ENCODE measurements at regions not wholly inside any gene's neighbourhood (a gene's known extent, or its start where the extent isn't known, plus 50 kb on each side); places are given as distances from the start of the nearest gene placed in this dataset.

DNA sequence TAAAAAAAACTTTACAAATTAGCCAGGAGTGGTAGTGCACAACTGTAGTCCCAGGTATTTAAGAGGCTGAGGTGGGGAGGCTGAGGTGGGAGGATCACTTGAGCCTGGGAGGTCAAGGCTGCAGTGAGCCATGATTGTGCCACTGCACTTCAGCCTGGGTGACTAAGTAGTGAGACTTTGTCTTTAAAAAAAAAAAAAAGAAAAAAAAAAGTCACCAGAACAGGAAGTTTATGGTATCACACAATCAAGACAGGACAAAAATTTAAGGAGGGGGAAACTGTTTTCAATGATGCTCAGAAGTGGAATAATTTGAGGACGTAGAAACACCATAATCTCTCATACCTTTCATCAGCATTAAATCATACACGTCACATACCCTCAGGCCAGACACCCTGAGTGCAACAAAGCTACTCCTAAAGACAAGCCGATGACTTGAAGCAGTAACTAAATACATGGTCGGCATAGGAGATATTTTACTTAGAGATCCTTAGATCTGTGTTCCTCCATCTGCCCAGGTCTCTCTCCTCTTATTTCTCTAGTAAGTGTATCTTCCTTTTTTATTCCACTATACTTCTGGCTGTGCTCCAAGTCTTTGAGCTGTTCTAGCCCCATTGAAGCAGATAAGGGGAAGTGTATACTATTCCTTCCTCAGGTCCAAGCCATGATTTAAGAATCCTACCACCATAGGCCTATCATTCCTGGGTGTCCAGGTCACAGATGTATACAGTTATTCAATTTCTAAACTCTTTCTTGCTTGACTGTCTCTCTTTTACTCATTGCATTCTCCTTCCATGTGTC lies 91.3 kb upstream of the APC start (continued):
- TF ChIP-seq, protein P1, sequence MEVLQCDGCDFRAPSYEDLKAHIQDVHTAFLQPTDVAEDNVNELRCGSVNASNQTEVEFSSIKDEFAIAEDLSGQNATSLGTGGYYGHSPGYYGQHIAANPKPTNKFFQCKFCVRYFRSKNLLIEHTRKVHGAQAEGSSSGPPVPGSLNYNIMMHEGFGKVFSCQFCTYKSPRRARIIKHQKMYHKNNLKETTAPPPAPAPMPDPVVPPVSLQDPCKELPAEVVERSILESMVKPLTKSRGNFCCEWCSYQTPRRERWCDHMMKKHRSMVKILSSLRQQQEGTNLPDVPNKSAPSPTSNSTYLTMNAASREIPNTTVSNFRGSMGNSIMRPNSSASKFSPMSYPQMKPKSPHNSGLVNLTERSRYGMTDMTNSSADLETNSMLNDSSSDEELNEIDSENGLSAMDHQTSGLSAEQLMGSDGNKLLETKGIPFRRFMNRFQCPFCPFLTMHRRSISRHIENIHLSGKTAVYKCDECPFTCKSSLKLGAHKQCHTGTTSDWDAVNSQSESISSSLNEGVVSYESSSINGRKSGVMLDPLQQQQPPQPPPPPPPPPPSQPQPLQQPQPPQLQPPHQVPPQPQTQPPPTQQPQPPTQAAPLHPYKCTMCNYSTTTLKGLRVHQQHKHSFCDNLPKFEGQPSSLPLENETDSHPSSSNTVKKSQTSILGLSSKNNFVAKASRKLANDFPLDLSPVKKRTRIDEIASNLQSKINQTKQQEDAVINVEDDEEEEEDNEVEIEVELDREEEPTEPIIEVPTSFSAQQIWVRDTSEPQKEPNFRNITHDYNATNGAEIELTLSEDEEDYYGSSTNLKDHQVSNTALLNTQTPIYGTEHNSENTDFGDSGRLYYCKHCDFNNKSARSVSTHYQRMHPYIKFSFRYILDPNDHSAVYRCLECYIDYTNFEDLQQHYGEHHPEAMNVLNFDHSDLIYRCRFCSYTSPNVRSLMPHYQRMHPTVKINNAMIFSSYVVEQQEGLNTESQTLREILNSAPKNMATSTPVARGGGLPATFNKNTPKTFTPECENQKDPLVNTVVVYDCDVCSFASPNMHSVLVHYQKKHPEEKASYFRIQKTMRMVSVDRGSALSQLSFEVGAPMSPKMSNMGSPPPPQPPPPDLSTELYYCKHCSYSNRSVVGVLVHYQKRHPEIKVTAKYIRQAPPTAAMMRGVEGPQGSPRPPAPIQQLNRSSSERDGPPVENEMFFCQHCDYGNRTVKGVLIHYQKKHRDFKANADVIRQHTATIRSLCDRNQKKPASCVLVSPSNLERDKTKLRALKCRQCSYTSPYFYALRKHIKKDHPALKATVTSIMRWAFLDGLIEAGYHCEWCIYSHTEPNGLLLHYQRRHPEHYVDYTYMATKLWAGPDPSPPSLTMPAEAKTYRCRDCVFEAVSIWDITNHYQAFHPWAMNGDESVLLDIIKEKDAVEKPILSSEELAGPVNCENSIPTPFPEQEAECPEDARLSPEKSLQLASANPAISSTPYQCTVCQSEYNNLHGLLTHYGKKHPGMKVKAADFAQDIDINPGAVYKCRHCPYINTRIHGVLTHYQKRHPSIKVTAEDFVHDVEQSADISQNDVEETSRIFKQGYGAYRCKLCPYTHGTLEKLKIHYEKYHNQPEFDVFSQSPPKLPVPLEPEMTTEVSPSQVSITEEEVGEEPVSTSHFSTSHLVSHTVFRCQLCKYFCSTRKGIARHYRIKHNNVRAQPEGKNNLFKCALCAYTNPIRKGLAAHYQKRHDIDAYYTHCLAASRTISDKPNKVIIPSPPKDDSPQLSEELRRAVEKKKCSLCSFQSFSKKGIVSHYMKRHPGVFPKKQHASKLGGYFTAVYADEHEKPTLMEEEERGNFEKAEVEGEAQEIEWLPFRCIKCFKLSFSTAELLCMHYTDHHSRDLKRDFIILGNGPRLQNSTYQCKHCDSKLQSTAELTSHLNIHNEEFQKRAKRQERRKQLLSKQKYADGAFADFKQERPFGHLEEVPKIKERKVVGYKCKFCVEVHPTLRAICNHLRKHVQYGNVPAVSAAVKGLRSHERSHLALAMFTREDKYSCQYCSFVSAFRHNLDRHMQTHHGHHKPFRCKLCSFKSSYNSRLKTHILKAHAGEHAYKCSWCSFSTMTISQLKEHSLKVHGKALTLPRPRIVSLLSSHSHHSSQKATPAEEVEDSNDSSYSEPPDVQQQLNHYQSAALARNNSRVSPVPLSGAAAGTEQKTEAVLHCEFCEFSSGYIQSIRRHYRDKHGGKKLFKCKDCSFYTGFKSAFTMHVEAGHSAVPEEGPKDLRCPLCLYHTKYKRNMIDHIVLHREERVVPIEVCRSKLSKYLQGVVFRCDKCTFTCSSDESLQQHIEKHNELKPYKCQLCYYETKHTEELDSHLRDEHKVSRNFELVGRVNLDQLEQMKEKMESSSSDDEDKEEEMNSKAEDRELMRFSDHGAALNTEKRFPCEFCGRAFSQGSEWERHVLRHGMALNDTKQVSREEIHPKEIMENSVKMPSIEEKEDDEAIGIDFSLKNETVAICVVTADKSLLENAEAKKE (CRISPR knock-in tag; IDR thresholded peaks at IDR 0.05) = no peak
- TF ChIP-seq, protein P2, sequence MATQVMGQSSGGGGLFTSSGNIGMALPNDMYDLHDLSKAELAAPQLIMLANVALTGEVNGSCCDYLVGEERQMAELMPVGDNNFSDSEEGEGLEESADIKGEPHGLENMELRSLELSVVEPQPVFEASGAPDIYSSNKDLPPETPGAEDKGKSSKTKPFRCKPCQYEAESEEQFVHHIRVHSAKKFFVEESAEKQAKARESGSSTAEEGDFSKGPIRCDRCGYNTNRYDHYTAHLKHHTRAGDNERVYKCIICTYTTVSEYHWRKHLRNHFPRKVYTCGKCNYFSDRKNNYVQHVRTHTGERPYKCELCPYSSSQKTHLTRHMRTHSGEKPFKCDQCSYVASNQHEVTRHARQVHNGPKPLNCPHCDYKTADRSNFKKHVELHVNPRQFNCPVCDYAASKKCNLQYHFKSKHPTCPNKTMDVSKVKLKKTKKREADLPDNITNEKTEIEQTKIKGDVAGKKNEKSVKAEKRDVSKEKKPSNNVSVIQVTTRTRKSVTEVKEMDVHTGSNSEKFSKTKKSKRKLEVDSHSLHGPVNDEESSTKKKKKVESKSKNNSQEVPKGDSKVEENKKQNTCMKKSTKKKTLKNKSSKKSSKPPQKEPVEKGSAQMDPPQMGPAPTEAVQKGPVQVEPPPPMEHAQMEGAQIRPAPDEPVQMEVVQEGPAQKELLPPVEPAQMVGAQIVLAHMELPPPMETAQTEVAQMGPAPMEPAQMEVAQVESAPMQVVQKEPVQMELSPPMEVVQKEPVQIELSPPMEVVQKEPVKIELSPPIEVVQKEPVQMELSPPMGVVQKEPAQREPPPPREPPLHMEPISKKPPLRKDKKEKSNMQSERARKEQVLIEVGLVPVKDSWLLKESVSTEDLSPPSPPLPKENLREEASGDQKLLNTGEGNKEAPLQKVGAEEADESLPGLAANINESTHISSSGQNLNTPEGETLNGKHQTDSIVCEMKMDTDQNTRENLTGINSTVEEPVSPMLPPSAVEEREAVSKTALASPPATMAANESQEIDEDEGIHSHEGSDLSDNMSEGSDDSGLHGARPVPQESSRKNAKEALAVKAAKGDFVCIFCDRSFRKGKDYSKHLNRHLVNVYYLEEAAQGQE (IDR thresholded peaks at IDR 0.05; ENCODE audit: unreplicated experiment) = no peak
- TF ChIP-seq ZNF114 (CRISPR knock-in tag; IDR thresholded peaks at IDR 0.05) (no peak), JUNB (IDR thresholded peaks at IDR 0.05; ENCODE audit: unreplicated experiment) (no peak), STAT1 (IDR thresholded peaks at IDR 0.05; ENCODE audit: unreplicated experiment) (no peak)

Measured in GM23338 (cell line).